DND-41 (cell line): ENCODE measurements at regions not wholly inside any gene's neighbourhood (a gene's known extent, or its start where the extent isn't known, plus 50 kb on each side); places are given as distances from the start of the nearest gene placed in this dataset.
"Not testable (repeated sequence)": the region's sequence is repeated elsewhere in the genome, so short reads cannot be mapped to it uniquely, and the experiment has no call there.

Experiments
- CTCF ChIP-seq: IDR thresholded peaks from 2 replicates; pipeline ENCODE4 v1.5.1; 2012; ENCODE audit warnings: borderline replicate concordance, low read length, moderate library complexity, mild to moderate bottlenecking; ENCODE audit not compliant: poor library complexity, severe bottlenecking; ENCODE audit errors: extremely low read depth
- EZH2 ChIP-seq: IDR thresholded peaks from 3 replicates; pipeline ENCODE4 v1.6.1; 2012; ENCODE audit warnings: borderline replicate concordance, low read depth, mild to moderate bottlenecking, moderate library complexity, low read length, inconsistent platforms; ENCODE audit not compliant: severe bottlenecking

GRCh38 chr4:135409261-135409660 lies 1207.7 kb upstream of the PABPC4L start:
- TF ChIP-seq CTCF, EZH2: not testable (repeated sequence)
